ENCODE measurements at regions not wholly inside any gene's neighbourhood (a gene's known extent, or its start where the extent isn't known, plus 50 kb on each side); places are given as distances from the start of the nearest gene placed in this dataset.

GRCh38 chr10:47245731-47246350 is 54.2 kb upstream of the GDF10 start:
- POLR2A ChIA-PET: no interaction called here

GRCh38 chr10:47246406-47247147 is 53.4 kb upstream of the GDF10 start:
- Histone ChIP-seq H3K4me1 (ENCODE audit: control insufficient read depth, insufficient read depth, low read length) (no peaks in the 10 kb centered on the region), H3K4me3 (ENCODE audit: low read depth in 2 of 2, low read length in 2 of 2) (no peak overlapping the region), H3K27ac (ENCODE audit: low read length) (no peak overlapping the region), H3K27me3 (ENCODE audit: control insufficient read depth, insufficient read depth, low read length) (peaks cover 5% of the 10 kb centered on the region; the same call in 1 of the 2 replicates), H3K9me3 (ENCODE audit: control insufficient read depth, insufficient read depth, low read depth, low read length) (no peaks in the 10 kb centered on the region), H3K36me3 (ENCODE audit: control insufficient read depth, insufficient read depth, low read length) (no peaks in the 10 kb centered on the region)
- no TSS peak for BruUV-seq (replicated peaks)
- TF ChIP-seq REST (IDR thresholded peaks at IDR 0.05; ENCODE audit: insufficient read depth in 1 of 2, low read depth in 2 of 2, low read length in 1 of 2): no peak
- TF ChIP-seq SIN3A (IDR thresholded peaks at IDR 0.05; ENCODE audit: borderline replicate concordance, insufficient read depth, low read depth, low read length): no peak
- TF ChIP-seq CTCF (IDR thresholded peaks at IDR 0.05): no peak
- no peak for TF ChIP-seq TCF7L2 (IDR thresholded peaks at IDR 0.05; ENCODE audit: low read depth, low read length)
- no peak for TF ChIP-seq POLR2AphosphoS5 (IDR thresholded peaks at IDR 0.05; ENCODE audit: low read depth, low read length)
- ChIA-PET POLR2A (no interaction called here), CTCF (no interaction called here)
- in situ Hi-C loops (cut with HindIII; ENCODE audit: low pct_unique_long_range_greater_than_20kb, low sequenced_read_pairs) (no loop called here), intact Hi-C loops (cut with micrococcal nuclease; ENCODE audit: unreplicated experiment) (no loop called here)
- ATAC-seq (no peak), DNase-seq (ENCODE audit: low read depth, low spot score) (no peak)

More at GRCh38 chr10:47245731-47246350, 54.2 kb upstream of the GDF10 start:
- Histone ChIP-seq H3K9me3 (ENCODE audit: control insufficient read depth, insufficient read depth, low read depth, low read length) (no peaks in the 10 kb centered on the region), H3K4me1 (ENCODE audit: control insufficient read depth, insufficient read depth, low read length) (no peaks in the 10 kb centered on the region), H3K27me3 (ENCODE audit: control insufficient read depth, insufficient read depth, low read length) (no peaks in the 10 kb centered on the region; the same call in 1 of the 2 replicates), H3K36me3 (ENCODE audit: control insufficient read depth, insufficient read depth, low read length) (no peaks in the 10 kb centered on the region), H3K4me3 (ENCODE audit: low read depth in 2 of 2, low read length in 2 of 2) (no peak overlapping the region), H3K27ac (ENCODE audit: low read length) (no peak overlapping the region)
- ATAC-seq (no peak), DNase-seq (ENCODE audit: low read depth, low spot score) (no peak)
- in situ Hi-C loops (cut with HindIII; ENCODE audit: low pct_unique_long_range_greater_than_20kb, low sequenced_read_pairs) (no loop called here), intact Hi-C loops (cut with micrococcal nuclease; ENCODE audit: unreplicated experiment) (no loop called here)
- BruUV-seq (replicated peaks): no TSS peak
- TF ChIP-seq POLR2AphosphoS5 (IDR thresholded peaks at IDR 0.05; ENCODE audit: low read depth, low read length) (no peak), REST (IDR thresholded peaks at IDR 0.05; ENCODE audit: insufficient read depth in 1 of 2, low read depth in 2 of 2, low read length in 1 of 2) (no peak), TCF7L2 (IDR thresholded peaks at IDR 0.05; ENCODE audit: low read depth, low read length) (no peak), SIN3A (IDR thresholded peaks at IDR 0.05; ENCODE audit: borderline replicate concordance, insufficient read depth, low read depth, low read length) (no peak)
- CTCF ChIA-PET: no interaction called here
